Hepatocyte (in vitro differentiated cells): ENCODE measurements at regions not wholly inside any gene's neighbourhood (a gene's known extent, or its start where the extent isn't known, plus 50 kb on each side); places are given as distances from the start of the nearest gene placed in this dataset.

ENCODE experiments used
- CTCF ChIP-seq: fragments of 200-600 bp; sonication (generic); IDR thresholded peaks from 2 replicates; pipeline ENCODE4 v1.5.1; 2016; ENCODE audit warnings: antibody characterized with exemption, mild to moderate bottlenecking; ENCODE audit not compliant: poor library complexity
- EZH2 ChIP-seq: fragments of 200-600 bp; sonication (generic); IDR thresholded peaks from 2 replicates; pipeline ENCODE4 v1.6.1; 2016; ENCODE audit warnings: antibody characterized with exemption, mild to moderate bottlenecking, borderline replicate concordance
- EZH2phosphoT487 ChIP-seq: fragments of 200-600 bp; sonication (generic); IDR thresholded peaks from one replicate; pipeline ENCODE4 v1.6.1; 2018; ENCODE audit warnings: antibody characterized with exemption, mild to moderate bottlenecking, low read depth, moderate library complexity; ENCODE audit not compliant: unreplicated experiment, severe bottlenecking

- TF ChIP-seq CTCF (no peak), EZH2phosphoT487 (no peak), EZH2 (no peak)
Measured at GRCh38 chr21:16750926-16751325, 761.9 kb upstream of the CXADR start.
